Effector CD4-positive, alpha-beta T cell (primary cell): ENCODE measurements at regions not wholly inside any gene's neighbourhood (a gene's known extent, or its start where the extent isn't known, plus 50 kb on each side); places are given as distances from the start of the nearest gene placed in this dataset.

Experiments used
- DNase-seq: peaks from one replicate; pipeline ENCODE4 v3.0.0-alpha.2; 2020

DNA sequence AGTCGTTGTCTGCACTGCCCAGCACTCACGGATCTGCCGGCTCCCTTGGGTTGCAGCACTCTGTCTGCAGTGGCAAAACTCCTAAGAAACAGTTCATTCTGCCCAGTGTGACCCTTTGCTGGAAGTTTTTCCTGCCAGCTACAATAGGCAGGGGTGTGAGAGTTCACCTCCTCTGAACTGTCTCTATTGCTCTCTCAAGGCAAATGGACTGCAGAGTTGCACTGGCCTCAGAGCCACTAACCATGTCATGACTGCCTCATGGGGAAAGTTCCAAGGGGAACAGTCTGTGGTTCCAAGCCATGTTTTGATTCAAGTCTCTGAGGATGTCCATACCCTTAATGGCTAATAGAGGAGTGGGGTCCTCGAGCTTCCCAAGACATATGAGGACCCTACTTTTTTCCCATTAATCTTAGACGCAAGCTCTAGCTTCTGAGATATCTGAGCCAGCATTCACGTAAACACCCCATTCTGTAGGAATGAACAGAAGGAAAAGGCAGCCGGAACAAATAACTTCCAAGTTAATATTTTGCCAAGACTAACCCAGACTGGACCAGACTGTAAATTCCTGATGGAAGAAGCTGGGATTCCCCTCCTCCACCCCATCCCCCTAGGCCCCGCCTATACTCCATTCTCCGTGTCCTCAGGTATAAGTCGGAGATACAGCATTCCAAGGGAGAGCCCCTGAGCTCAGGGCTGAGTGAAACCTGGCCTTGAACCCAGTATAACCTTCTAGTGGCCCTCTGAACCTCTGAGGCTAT lies 93.8 kb upstream of the AKT3 start:
- DNase-seq = no peak

DNA sequence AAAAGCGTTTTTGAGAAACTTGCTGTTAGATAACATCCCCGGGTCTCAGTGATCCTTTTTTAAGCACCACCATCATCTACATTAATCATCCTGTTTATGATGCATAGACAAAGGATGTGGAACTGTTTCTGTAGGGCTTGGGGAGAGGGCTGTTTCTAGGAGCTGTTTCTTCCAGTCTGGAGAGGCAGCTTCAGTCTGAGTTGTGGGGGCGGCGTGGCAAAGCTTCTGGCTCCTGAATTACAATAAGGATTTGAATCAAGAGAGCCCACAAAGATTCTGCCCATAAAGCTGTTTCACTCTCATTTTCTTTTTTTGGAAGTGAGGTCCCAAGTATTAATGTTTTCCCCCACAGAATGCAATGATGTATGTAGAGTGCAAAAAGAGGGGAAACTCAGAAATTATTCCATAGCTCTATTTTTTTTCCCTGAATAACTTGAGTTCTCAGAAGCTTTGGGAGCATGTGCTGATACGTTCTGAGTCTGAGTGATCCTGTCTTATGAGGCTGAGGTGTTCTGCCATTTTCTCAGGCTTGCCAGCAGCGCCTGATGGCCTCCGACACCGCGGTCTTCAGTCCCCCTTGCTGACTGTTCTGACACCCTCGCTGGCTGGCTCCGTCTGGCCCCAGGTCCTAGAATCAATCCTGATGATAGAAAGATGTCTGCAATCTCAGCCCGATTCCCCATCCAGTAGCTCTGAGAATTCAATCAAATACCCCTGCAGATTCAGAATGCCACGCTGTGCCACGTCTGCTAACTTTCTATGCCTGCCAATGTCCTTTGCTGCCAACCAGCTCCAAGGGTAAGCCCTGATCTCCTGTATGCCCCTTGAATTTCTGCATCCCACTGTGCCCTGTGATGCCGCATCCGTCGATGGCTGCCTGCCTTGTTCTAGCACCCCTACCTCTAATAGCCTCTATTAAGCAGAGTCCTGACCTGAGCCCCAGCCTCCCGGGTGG lies 92.4 kb upstream of the AKT3 start:
- DNase-seq = no peak

DNA sequence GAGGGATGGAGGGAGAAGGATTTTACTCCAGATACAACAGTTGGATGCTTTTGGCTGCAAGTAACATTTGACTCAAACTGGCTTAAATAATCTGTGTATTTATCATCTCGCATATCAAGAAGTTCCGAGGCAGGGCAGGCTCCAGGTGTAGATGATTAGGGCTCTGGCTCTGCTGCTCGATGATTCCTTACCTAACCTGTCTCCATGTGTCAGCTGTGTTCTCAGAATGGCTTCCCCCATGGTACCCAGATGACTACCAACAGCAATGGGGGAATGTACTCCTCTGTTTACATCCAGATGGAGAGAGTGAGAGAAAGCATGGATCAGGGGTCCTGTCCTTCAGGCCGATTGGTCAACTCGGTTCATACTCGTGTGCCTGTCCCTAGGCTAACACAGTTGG lies 90.4 kb upstream of the AKT3 start:
- no peak for DNase-seq

DNA sequence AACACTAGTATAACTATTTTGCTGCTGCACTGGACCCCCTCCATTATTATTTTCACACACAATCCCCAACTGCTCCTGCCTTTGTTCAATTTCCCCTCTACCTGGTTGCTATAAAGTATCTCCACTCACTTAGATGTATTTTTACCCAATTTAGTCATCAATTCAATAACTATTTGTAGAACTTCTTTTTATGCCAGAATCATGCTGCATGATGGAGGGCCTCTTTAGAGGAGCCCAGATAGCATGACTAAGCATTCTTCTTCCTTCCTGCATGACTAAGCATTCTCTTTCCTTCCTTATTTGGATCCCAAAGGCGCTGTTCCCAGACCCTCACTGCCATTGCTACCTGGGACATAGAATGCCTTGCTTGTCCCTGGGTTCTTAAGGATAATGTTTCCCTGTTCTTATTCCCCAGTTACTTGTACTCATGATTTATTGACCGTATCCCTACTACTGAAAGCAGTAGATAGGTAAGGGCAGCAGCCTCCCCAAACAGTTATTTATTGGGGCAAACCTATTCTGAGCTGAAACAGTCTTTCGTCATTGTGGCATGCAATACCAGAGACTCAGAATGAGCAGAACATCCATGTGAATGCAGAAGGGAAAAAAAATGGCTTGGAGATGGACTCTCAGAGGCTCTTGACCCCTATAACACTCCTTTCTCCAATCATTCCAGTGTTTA lies 89.3 kb upstream of the AKT3 start:
- DNase-seq = no peak

GRCh38 chr1:243938208-243938607 lies 88.2 kb upstream of the AKT3 start:
- DNase-seq = no peak

DNA sequence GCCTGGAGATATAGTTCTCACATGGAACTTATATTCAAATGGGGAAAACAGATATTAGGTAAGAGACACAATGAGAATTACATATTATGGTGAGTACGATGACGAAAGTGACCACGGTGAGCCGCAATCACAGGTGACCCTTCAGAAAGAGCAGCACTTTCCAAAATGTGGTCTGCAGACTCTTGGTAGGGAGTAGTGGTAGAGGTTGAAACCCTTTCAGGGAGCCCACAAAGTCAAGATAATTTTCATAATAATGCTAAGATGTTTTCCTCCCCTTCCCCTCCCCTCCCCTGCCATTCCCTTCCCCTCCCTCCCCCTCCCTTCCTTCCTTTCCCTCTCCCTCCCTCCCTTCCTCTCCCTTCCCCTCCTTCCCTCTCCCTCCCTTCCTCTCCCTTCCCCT lies 83.5 kb upstream of the AKT3 start:
- no peak for DNase-seq

GRCh38 chr1:243931957-243932356 lies 81.9 kb upstream of the AKT3 start:
- no peak for DNase-seq

GRCh38 chr1:243930822-243931671 lies 81.0 kb upstream of the AKT3 start:
- DNase-seq = no peak

GRCh38 chr1:243927381-243927780 lies 77.3 kb upstream of the AKT3 start:
- no peak for DNase-seq

- DNase-seq = no peak
These were observed 76.8 kb upstream of the AKT3 start for GRCh38 chr1:243926803-243927245.

DNA sequence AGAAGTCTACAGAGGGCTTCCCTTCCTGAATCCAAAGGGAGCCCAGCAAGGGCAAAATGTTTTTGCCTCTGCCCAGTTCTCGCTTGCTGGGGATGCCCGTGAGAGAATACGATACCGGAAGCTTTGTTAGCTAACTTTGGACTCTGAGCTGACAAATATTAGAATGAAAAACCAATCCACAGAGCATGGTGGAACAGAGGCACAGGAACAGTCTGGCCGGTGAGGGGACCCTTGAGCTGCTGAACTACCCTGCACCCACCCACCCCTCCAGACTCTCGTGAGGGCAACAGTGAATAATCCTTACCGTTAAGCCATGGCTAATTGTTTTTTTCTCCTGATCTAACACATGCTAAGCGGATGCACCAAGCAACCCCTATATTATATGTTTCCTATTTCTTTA lies 76.3 kb upstream of the AKT3 start:
- DNase-seq = no peak

DNA sequence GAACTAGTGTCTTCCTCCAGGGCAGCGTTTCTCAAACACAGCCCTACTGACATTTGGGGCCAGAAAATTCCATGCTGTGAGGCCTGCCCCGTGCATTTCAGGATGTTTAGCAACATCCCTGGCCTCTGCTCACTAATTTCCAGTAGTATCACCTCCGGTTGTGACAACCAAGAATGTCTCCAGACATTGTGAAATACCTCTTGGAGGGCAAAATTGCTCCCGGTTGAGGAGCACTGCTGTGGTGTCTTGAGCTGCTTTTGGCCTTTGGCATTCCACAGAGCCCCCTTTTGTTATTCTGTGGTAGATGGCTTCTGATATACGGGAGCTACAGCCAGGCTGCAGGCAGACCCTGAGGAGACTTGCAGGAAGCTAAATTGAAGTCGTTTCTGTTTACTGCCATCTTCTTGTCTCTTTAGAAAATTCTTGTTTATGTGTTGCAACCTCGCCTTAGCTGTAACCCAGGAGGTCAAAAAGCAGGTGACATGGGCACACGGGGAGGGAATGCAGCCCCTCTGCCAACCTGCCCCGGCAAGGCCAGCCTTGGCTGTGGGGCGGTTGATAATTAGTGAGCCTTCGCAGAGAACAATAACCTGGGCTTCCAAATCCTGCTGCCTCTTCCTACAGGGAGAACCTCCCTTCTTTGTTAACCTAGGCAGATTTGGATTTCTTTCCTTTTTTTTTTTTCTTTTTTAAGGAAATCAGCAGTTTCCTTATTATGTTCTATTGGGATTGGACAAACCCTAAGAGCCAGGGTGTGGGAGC lies 74.7 kb upstream of the AKT3 start:
- DNase-seq = no peak

DNA sequence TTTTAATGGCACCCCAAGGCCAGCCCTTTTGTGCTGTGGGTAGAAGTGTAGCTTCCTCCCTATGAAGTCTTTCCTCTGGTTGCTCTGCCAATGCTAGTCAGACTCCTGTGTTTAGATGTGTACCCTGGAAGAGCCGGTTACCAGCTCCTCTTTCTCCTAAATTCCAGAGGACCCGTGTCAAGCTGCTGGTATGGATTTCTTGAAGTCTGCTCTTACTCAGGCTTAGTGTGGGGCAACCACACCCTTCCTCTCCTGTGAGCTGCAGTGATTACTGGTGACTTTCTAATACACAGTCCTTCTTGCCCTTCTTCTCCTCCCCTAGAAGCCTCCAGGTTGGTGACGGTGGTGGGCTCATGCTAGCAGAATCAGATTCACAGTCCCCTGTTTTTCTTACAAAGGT lies 74.1 kb upstream of the AKT3 start:
- DNase-seq = no peak

GRCh38 chr1:243923292-243924171 lies 73.5 kb upstream of the AKT3 start:
- DNase-seq = no peak

GRCh38 chr1:243921111-243921510 lies 71.1 kb upstream of the AKT3 start:
- no peak for DNase-seq

GRCh38 chr1:243917863-243918565 lies 68.0 kb upstream of the AKT3 start:
- DNase-seq = no peak

DNA sequence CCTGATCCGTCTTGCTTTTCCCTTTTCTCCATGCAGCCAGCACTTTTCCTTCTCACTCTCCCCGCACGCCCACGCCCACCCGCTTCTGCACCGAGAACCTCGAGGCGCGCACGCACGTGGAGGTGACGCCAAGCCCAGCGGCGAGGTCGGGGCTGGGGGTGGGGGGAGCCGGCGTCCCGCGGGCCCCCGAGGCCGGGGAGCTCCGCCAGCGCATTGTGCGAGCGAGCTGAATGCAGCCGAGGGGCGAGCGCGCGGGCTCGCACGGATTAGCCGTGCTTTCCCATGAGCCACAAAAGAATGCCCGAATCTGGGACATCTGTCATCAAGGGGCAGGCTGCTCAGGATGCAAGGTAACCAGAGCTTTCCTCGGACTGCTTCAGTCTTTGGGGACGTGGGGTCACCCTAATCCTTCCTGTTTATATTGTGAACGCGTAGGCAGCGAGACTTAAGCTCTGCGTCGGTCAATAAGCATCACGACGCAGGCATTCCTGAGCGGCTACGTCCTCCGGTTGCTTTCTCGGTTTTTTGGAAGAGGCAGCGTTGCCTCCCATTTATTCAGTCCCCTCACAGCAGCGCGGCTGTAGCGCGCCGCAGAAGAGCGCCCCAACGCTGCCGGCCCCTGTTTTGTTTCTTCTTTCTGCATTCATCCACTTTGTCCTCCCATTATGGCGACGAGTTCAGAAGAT lies 67.3 kb upstream of the AKT3 start:
- DNase-seq = no peak

DNA sequence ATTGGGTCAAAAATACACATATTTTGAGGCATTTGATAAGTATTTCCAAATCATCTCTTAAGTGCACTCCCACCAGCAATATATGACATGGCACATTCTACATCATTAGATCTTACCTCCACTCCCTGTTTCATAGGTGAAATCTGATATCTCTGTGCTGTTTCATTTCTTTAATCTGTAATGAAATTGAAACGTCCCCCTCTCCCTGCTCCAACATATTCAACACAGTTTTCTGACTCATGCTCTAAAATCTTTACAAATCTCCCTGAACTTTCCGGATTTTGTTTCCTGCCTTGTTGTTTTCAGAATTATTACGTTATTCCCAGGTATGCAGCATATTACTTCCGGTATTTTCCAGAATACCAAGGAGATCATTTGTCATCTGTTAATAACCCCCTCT lies 66.1 kb upstream of the AKT3 start:
- no peak for DNase-seq

GRCh38 chr1:243912347-243912746 lies 62.3 kb upstream of the AKT3 start:
- DNase-seq = no peak
